Activated B cell treated with CpG ODN at 0.5 μM for 24 hours (primary cell): ENCODE measurements at regions not wholly inside any gene's neighbourhood (a gene's known extent, or its start where the extent isn't known, plus 50 kb on each side); places are given as distances from the start of the nearest gene placed in this dataset.

Experiments
- ATAC-seq: fragments of 200-7000 bp; cut with Tn5 transposase; one replicate; pipeline ENCODE4 v1.10.0; 2021; ENCODE audit warnings: low read depth, mild to moderate bottlenecking, moderate library complexity
- CTCF ChIA-PET: fragments of 350-600 bp; sonication (Branson Sonifier 250); formaldehyde crosslinking; loops from one replicate; lab custom pipeline; 2021; ENCODE audit warnings: antibody characterized with exemption; lab: Charles Lee
- POLR2A ChIA-PET: fragments of 350-600 bp; sonication (Branson Sonifier 250); formaldehyde crosslinking; loops from one replicate; lab custom pipeline; 2021; ENCODE audit warnings: antibody characterized with exemption; lab: Charles Lee
- DNase-seq: peaks from one replicate; pipeline ENCODE4 v3.0.0; 2022
- H3K27ac Mint-ChIP-seq: one replicate; pipeline ENCODE4 v1.8.0; 2020; ENCODE audit warnings: mixed read lengths
- H3K27me3 Mint-ChIP-seq: one replicate; pipeline ENCODE4 v1.8.0; 2021; ENCODE audit warnings: mixed read lengths
- H3K36me3 Mint-ChIP-seq: one replicate; pipeline ENCODE4 v1.8.0; 2021; ENCODE audit warnings: low read depth, mixed read lengths
- H3K4me1 Mint-ChIP-seq: one replicate; pipeline ENCODE4 v1.8.0; 2021; ENCODE audit warnings: mixed read lengths
- H3K4me3 Mint-ChIP-seq: one replicate; pipeline ENCODE4 v1.8.0; 2020; ENCODE audit warnings: mild to moderate bottlenecking, mixed read lengths
- H3K9me3 Mint-ChIP-seq: one replicate; pipeline ENCODE4 v1.8.0; 2020; ENCODE audit warnings: mixed read lengths
- intact Hi-C: fragments of 100-400 bp; cut with micrococcal nuclease; formaldehyde crosslinking; loops from one replicate; pipeline ENCODE4 v1.15.1; 2024
- TF ChIP-seq, protein P1 (sequence below): fragments of 200-600 bp; IDR thresholded peaks from one replicate; pipeline ENCODE4 v1.8.0; 2022; ENCODE audit warnings: antibody characterized with exemption, mild to moderate bottlenecking

DNA sequence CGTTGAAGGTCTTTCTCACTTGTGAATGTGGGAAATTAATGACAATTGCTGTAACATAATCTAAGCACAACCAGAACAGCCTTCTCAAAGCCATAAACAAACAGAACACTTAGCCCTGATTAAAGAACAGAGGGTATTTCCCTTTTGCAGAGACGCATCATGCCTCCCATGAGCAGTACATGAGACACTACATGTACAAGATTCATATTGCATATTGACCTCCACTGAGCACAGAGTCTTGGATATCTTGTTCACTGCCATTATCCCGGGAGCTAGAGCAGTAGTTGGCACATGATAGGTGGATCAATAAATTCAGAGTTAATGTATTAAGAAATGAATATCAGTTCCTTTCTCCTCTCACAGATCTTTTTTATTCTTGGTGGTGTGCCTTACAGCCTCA is 1194.3 kb upstream of the TENM4 start:
- Mint-ChIP-seq H3K36me3 (no peaks in the 10 kb centered on the region), H3K4me1 (no peaks in the 10 kb centered on the region), H3K27ac (no peak overlapping the region), H3K4me3 (no peak overlapping the region), H3K27me3 (no peaks in the 10 kb centered on the region), H3K9me3 (no peaks in the 10 kb centered on the region)
- TF ChIP-seq, protein P1, sequence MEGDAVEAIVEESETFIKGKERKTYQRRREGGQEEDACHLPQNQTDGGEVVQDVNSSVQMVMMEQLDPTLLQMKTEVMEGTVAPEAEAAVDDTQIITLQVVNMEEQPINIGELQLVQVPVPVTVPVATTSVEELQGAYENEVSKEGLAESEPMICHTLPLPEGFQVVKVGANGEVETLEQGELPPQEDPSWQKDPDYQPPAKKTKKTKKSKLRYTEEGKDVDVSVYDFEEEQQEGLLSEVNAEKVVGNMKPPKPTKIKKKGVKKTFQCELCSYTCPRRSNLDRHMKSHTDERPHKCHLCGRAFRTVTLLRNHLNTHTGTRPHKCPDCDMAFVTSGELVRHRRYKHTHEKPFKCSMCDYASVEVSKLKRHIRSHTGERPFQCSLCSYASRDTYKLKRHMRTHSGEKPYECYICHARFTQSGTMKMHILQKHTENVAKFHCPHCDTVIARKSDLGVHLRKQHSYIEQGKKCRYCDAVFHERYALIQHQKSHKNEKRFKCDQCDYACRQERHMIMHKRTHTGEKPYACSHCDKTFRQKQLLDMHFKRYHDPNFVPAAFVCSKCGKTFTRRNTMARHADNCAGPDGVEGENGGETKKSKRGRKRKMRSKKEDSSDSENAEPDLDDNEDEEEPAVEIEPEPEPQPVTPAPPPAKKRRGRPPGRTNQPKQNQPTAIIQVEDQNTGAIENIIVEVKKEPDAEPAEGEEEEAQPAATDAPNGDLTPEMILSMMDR = no peak
- DNase-seq = no peak
- intact Hi-C loops = no loop called here
- ChIA-PET CTCF (no interaction called here), POLR2A (no interaction called here)
- no peak for ATAC-seq

DNA sequence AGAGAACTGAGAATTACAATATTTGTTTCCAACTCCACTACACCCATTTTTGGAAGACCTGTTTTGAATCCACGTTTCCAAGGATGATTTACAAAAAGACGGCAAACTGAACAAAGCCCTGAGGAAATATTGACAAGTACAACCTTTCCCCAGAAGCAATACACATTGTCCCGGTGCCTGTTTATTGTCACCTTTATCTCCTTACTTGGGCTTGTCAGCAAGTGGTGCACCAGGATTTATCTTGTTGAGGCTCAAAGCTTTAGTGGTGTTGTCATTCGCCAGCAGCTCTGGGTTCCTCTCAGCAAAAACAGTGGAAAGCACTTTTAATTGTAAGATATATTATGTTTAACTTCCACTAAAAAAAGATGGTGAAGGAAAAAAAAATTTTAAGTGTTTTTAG is 1191.9 kb upstream of the TENM4 start:
- DNase-seq = no peak
- TF ChIP-seq, protein P1 = no peak
- CTCF ChIA-PET = no interaction called here
- no peak overlapping the region for H3K4me3 Mint-ChIP-seq
- no peak for ATAC-seq
- H3K27me3 Mint-ChIP-seq = no peaks in the 10 kb centered on the region
- H3K9me3 Mint-ChIP-seq = no peaks in the 10 kb centered on the region
- H3K36me3 Mint-ChIP-seq = no peaks in the 10 kb centered on the region
- H3K4me1 Mint-ChIP-seq = no peaks in the 10 kb centered on the region
- no peak overlapping the region for H3K27ac Mint-ChIP-seq
- intact Hi-C loops = no loop called here
- POLR2A ChIA-PET = no interaction called here

DNA sequence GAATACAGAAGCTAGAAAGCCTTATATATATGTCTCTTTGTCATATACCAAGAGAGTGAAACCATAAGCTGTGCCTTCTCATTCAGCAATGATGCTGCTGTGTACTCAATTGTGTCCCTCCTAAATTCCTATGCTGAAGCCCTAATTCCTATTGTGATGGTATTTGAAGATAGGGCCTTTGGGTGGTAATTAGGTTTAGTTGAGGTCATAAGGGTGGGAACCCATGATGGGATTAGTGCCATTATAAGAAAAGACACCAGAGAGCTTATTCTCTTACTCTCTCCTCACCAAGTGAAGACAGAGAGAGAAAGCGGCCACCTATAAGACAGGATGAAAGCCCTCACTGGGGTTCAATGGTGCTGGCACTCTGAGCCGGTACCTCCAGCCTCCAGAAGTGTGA is 1191.3 kb upstream of the TENM4 start:
- Mint-ChIP-seq H3K36me3 (no peaks in the 10 kb centered on the region), H3K9me3 (no peaks in the 10 kb centered on the region), H3K27me3 (no peaks in the 10 kb centered on the region), H3K4me3 (no peak overlapping the region), H3K27ac (no peak overlapping the region), H3K4me1 (no peaks in the 10 kb centered on the region)
- no peak for DNase-seq
- ChIA-PET POLR2A (no interaction called here), CTCF (no interaction called here)
- TF ChIP-seq, protein P1 = no peak
- no peak for ATAC-seq
- intact Hi-C loops = no loop called here

DNA sequence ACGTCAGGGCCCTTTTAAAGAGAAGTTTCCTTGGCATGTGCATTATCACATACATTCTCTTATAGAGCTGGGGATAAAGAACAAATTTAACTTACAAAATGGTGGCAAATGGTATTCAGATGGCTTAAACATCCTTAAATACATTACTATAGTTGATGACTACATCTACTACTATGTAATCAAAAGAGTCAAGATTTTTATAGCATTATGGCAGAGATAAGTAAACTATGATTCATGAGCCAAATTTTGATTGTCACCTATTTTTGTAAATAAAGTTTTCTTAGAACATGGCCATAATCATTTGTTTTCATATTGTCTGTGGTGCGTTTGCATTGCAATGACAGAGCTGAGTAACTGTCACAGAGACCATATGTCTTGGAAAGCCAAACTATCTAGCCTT is 1188.6 kb upstream of the TENM4 start:
- Mint-ChIP-seq H3K9me3 (no peaks in the 10 kb centered on the region), H3K27ac (no peak overlapping the region), H3K27me3 (no peaks in the 10 kb centered on the region), H3K4me1 (no peaks in the 10 kb centered on the region), H3K4me3 (no peak overlapping the region), H3K36me3 (no peaks in the 10 kb centered on the region)
- POLR2A ChIA-PET = no interaction called here
- no peak for DNase-seq
- CTCF ChIA-PET = no interaction called here
- TF ChIP-seq, protein P1 = no peak
- intact Hi-C loops = no loop called here
- ATAC-seq = no peak

DNA sequence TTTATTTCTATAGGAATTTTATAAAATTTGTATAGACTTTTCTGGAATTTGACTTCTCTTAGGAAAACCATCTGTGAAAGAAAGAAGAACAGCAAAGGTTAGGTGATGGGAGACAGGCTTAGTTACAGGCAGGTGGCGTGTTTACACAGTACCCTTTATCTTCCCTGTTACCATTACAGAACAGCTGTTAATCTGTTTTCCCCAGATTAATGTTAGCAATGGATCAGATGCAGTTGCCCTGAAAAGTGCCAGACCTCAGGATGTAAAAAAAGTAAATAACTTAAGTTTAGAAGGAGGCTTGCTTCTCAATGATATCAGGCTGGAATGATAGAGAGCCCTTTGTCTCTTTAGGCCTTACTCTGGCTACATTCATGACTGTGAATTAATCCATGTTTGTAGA is 1186.5 kb upstream of the TENM4 start:
- H3K27ac Mint-ChIP-seq = no peak overlapping the region
- TF ChIP-seq, protein P1 = no peak
- no peak overlapping the region for H3K4me3 Mint-ChIP-seq
- no peaks in the 10 kb centered on the region for H3K36me3 Mint-ChIP-seq
- POLR2A ChIA-PET = no interaction called here
- no peaks in the 10 kb centered on the region for H3K27me3 Mint-ChIP-seq
- DNase-seq (no peak), ATAC-seq (no peak)
- H3K9me3 Mint-ChIP-seq = no peaks in the 10 kb centered on the region
- intact Hi-C loops = no loop called here
- CTCF ChIA-PET = no interaction called here
- no peaks in the 10 kb centered on the region for H3K4me1 Mint-ChIP-seq
